Naive thymus-derived CD4-positive, alpha-beta T cell (primary cell): ENCODE measurements at regions not wholly inside any gene's neighbourhood (a gene's known extent, or its start where the extent isn't known, plus 50 kb on each side); places are given as distances from the start of the nearest gene placed in this dataset.

Experiments used
- ATAC-seq: fragments of 150-1000 bp; cut with Tn5 transposase; 2 replicates; pipeline ENCODE4 v1.10.0; 2021; ENCODE audit warnings: mild to moderate bottlenecking, moderate library complexity
- CTCF ChIA-PET: fragments of 350-600 bp; sonication (Branson Sonifier 250); formaldehyde crosslinking; loops from one replicate; lab custom pipeline; 2021; ENCODE audit warnings: antibody characterized with exemption; lab: Charles Lee
- POLR2A ChIA-PET: fragments of 350-600 bp; sonication (Branson Sonifier 250); formaldehyde crosslinking; loops from one replicate; lab custom pipeline; 2021; ENCODE audit warnings: antibody characterized with exemption, inconsistent platforms; lab: Charles Lee
- DNase-seq, 9 donors: peaks; one replicate each; pipeline versions ENCODE4 v3.0.0 to v3.0.0-alpha.2; 2020 to 2022; ENCODE audit warnings: mixed read lengths in 1 of 9
- H3K27ac ChIP-seq: one replicate; pipeline ENCODE4 v1.7.0; 2013; ENCODE audit warnings: mild to moderate bottlenecking, low read depth, low read length, moderate library complexity
- H3K27me3 ChIP-seq, 2 donors: one replicate each; pipeline ENCODE4 v1.7.0; 2013; ENCODE audit warnings: low read length in 2 of 2, mild to moderate bottlenecking in 2 of 2, moderate library complexity in 2 of 2; ENCODE audit not compliant: control insufficient read depth in 2 of 2, insufficient read depth in 2 of 2
- H3K36me3 ChIP-seq, 3 experiments: 1 replicate in 2 of 3; 2 replicates in 1 of 3; pipeline ENCODE4 v1.7.0; 2013; ENCODE audit warnings: low read length in 3 of 3, mild to moderate bottlenecking in 3 of 3, moderate library complexity in 1 of 3; ENCODE audit not compliant: insufficient read depth in 3 of 3, control insufficient read depth in 2 of 3
- H3K4me1 ChIP-seq, 2 donors: one replicate each; pipeline ENCODE4 v1.7.0; 2013; ENCODE audit warnings: low read length in 2 of 2, mild to moderate bottlenecking in 2 of 2, moderate library complexity in 1 of 2; ENCODE audit not compliant: control insufficient read depth in 2 of 2, insufficient read depth in 2 of 2
- H3K4me3 ChIP-seq: 2 replicates; pipeline ENCODE4 v1.7.0; 2013; ENCODE audit warnings: mild to moderate bottlenecking, low read length
- H3K9me3 ChIP-seq, 3 experiments: 1 replicate in 2 of 3; 2 replicates in 1 of 3; pipeline ENCODE4 v1.7.0; 2013; ENCODE audit warnings: low read length in 3 of 3; ENCODE audit not compliant: control insufficient read depth in 2 of 3
- H3K27ac Mint-ChIP-seq, 9 donors: one replicate each; pipeline ENCODE4 v1.8.0; 2020 to 2022; ENCODE audit warnings: mixed read lengths in 9 of 9, mild to moderate bottlenecking in 8 of 9, moderate library complexity in 5 of 9, inconsistent platforms in 2 of 9
- H3K27me3 Mint-ChIP-seq, 5 donors: one replicate each; pipeline ENCODE4 v1.8.0; 2021 to 2022; ENCODE audit warnings: mixed read lengths in 5 of 5, mild to moderate bottlenecking in 1 of 5
- H3K36me3 Mint-ChIP-seq, 5 donors: one replicate each; pipeline ENCODE4 v1.8.0; 2020 to 2022; ENCODE audit warnings: mixed read lengths in 5 of 5, mild to moderate bottlenecking in 3 of 5, inconsistent platforms in 1 of 5
- H3K4me1 Mint-ChIP-seq, 7 donors: one replicate each; pipeline ENCODE4 v1.8.0; 2020 to 2022; ENCODE audit warnings: mixed read lengths in 7 of 7, mild to moderate bottlenecking in 3 of 7, inconsistent platforms in 1 of 7
- H3K4me3 Mint-ChIP-seq, 10 donors: one replicate each; pipeline ENCODE4 v1.8.0; 2020 to 2022; ENCODE audit warnings: mild to moderate bottlenecking in 10 of 10, mixed read lengths in 10 of 10, moderate library complexity in 6 of 10, inconsistent platforms in 2 of 10
- H3K9me3 Mint-ChIP-seq, 11 donors: one replicate each; pipeline ENCODE4 v1.8.0; 2020 to 2022; ENCODE audit warnings: mixed read lengths in 11 of 11, mild to moderate bottlenecking in 4 of 11, inconsistent platforms in 1 of 11, moderate library complexity in 1 of 11
- intact Hi-C, 2 donors: fragments of 100-400 bp; cut with micrococcal nuclease; formaldehyde crosslinking; loops; one replicate each; pipeline ENCODE4 v1.15.1; 2023

DNA sequence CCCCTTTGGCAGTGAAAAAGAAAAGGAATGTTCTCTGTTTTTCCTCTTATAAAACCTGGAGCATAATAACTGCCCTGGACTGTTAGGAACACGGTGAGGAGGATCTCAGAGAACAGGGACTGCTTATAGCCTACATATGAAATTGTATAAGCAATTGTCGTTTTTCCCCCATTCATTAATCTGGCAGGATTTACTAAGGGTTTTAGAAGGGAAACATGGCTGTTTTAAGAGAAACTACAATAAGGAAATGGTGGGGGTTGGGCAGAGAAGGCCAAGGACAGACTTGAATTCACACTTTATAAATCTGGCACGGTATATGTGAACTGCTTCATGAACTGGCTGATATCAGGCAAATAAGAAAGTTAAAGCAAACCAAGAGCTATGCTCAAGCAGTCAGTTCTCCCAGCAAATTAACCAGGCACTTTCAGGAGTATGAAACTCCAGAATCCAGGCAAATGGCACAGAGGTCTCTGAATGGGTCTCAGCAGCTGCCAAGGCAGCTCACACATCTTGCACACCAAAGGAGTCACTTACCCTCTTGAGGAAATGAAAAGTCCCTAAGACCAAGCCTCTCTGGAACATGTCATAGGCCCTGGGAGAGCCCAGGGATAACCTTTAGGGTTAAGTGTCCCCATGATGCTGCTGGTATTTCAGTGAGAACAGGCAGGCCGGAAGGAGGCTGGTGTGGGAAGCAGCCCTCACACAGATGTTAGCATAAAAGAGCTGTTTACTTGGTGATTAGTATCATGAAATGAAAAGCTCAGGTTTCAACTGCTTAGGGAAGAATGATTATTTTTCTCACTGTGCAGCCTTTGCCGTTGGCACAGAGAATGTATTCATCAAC, 260.5 kb upstream of the MARCKS start:
- intact Hi-C loops, result no loop called here
- no peaks in the 10 kb centered on the region for H3K27me3 ChIP-seq

DNA sequence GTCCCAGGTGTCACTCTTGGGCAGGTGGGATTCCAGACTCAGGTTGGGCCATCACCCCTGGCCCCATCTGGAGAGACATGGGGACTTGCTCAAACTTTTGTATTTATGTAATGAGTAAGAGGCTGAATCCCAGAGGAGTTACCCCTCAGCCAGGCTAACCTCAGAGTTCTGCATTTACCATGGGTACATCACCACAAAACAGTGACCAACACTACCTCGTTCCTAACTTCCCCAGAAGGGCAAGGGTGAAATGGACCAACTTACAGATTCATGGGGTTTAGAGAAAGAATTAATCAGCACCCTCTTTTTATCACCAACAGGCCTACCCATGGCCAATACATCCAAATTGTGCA, 259.9 kb upstream of the MARCKS start:
- no peak for ATAC-seq
- no peaks in the 10 kb centered on the region for H3K27me3 ChIP-seq
- no peak overlapping the region for H3K27ac ChIP-seq
- H3K4me1 ChIP-seq, result no peaks in the 10 kb centered on the region
- no peak overlapping the region for H3K4me3 ChIP-seq
- no peaks in the 10 kb centered on the region for H3K36me3 ChIP-seq
- Mint-ChIP-seq H3K9me3 (peaks cover 0 to 4% (median 0%) of the 10 kb centered on the region in 11 donors), H3K27ac (no peak overlapping the region), H3K4me3 (no peak overlapping the region), H3K36me3 (no peaks in the 10 kb centered on the region), H3K4me1 (no peaks in the 10 kb centered on the region), H3K27me3 (no peaks in the 10 kb centered on the region)
- intact Hi-C loops, result no loop called here
- CTCF ChIA-PET, result no interaction called here
- no peaks in the 10 kb centered on the region for H3K9me3 ChIP-seq
- POLR2A ChIA-PET, result no interaction called here
- DNase-seq, result no peak

More for the DNA sequence above, 260.5 kb upstream of the MARCKS start:
- Histone ChIP-seq H3K4me3 (no peak overlapping the region), H3K4me1 (no peaks in the 10 kb centered on the region), H3K36me3 (no peaks in the 10 kb centered on the region), H3K9me3 (no peaks in the 10 kb centered on the region), H3K27ac (no peak overlapping the region)
- Mint-ChIP-seq H3K9me3 (peaks cover 0 to 4% (median 0%) of the 10 kb centered on the region in 11 donors), H3K36me3 (no peaks in the 10 kb centered on the region), H3K4me3 (no peak overlapping the region), H3K27me3 (no peaks in the 10 kb centered on the region), H3K4me1 (no peaks in the 10 kb centered on the region), H3K27ac (no peak overlapping the region)
- POLR2A ChIA-PET, result no interaction called here
- ATAC-seq (no peak), DNase-seq (no peak)
- CTCF ChIA-PET, result no interaction called here

DNA sequence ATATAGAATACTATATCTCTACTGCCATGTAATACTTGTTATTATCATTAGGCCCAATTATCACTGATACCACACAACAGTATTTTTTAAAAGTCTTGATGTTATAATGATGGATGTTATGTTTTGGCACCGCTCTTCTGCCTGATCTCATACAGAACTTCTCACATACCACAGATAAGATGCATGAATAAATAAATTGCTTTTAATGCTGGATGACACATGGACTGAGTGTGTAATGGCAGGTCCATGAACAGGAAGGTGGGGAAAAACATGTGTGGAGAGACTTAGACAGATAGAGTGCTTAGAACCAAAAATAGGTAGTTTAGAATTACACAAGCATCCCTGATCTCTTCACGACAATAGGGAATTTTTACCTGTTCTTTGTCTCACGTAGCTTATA, 258.4 kb upstream of the MARCKS start:
- Mint-ChIP-seq H3K4me3 (no peak overlapping the region), H3K4me1 (no peaks in the 10 kb centered on the region), H3K9me3 (peaks cover 0 to 4% (median 0%) of the 10 kb centered on the region in 11 donors), H3K27me3 (no peaks in the 10 kb centered on the region), H3K36me3 (no peaks in the 10 kb centered on the region), H3K27ac (no peak overlapping the region)
- Histone ChIP-seq H3K4me3 (no peak overlapping the region), H3K27ac (no peak overlapping the region), H3K36me3 (no peaks in the 10 kb centered on the region), H3K27me3 (no peaks in the 10 kb centered on the region), H3K9me3 (no peaks in the 10 kb centered on the region), H3K4me1 (no peaks in the 10 kb centered on the region)
- ATAC-seq (no peak), DNase-seq (no peak)
- CTCF ChIA-PET, result no interaction called here
- POLR2A ChIA-PET, result no interaction called here
- intact Hi-C loops, result no loop called here

DNA sequence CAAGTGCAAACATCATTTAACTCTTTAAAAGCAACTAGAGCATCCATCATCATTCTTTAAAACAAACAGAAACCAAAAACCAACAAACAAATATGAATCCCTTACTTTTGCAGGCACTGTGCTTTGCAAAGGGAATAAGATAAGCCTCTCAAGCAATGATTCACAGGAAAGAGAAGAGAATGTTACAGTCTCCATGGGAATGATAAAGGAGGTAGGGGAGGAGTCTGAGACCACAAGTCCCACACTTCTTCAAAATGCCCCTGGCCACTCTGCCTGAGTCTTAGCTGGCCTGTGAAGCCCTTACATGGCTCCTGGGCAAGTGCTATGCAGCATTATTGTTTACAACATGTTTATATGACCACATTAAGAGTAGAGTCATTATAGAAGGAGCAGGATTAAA, 257.7 kb upstream of the MARCKS start:
- no peak overlapping the region for H3K27ac ChIP-seq
- POLR2A ChIA-PET, result no interaction called here
- no peaks in the 10 kb centered on the region for H3K4me1 ChIP-seq
- ATAC-seq (no peak), DNase-seq (no peak)
- no peaks in the 10 kb centered on the region for H3K36me3 ChIP-seq
- CTCF ChIA-PET, result no interaction called here
- Mint-ChIP-seq H3K9me3 (peaks cover 0 to 4% (median 0%) of the 10 kb centered on the region in 11 donors), H3K27me3 (no peaks in the 10 kb centered on the region), H3K27ac (no peak overlapping the region), H3K4me3 (no peak overlapping the region), H3K36me3 (no peaks in the 10 kb centered on the region), H3K4me1 (no peaks in the 10 kb centered on the region)
- H3K4me3 ChIP-seq, result no peak overlapping the region
- H3K27me3 ChIP-seq, result no peaks in the 10 kb centered on the region
- intact Hi-C loops, result no loop called here
- no peaks in the 10 kb centered on the region for H3K9me3 ChIP-seq

DNA sequence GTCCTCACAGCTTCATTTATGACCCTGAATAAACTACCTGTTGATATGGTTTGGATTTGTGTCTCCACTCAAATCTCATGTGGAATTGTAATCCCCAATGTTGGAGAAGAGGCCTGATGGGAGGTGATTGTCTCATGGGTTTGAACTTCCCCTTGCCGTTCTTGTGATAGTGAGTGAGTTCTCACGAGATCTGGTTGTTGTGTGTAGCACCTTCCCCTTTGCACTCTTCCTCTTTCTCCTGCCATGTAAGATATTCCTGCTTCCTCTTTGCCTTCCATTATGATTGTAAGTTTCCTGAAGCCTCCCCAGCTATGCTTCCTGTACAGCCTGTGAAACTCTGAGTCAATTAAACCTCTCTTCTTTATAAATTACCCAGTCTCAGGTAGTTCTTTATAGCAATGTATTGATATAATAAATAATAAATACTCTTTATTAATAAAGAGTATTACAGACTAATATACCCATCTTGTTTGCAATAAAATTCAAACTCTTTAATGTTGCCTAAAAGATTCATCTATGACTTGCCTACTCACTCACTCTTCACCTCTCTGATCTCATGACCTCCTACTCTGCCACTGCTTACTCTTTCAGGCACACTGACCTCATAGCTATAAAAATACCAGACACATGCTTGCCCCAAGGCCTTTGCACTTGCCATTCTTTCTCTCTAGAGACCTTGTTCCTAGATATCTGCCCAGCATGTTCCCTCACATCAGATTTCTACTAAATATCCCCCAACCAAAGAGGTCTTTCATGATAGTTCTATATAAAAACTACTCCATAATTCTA, 256.4 kb upstream of the MARCKS start:
- Mint-ChIP-seq H3K27ac (no peak overlapping the region), H3K36me3 (no peaks in the 10 kb centered on the region), H3K27me3 (no peaks in the 10 kb centered on the region), H3K9me3 (peaks cover 0 to 7% (median 0%) of the 10 kb centered on the region in 11 donors), H3K4me3 (no peak overlapping the region), H3K4me1 (no peaks in the 10 kb centered on the region)
- Histone ChIP-seq H3K27me3 (no peaks in the 10 kb centered on the region), H3K9me3 (no peaks in the 10 kb centered on the region), H3K27ac (no peak overlapping the region), H3K36me3 (no peaks in the 10 kb centered on the region), H3K4me3 (no peak overlapping the region), H3K4me1 (no peaks in the 10 kb centered on the region)
- intact Hi-C loops, result no loop called here
- no peak for ATAC-seq
- no peak for DNase-seq
- ChIA-PET POLR2A (no interaction called here), CTCF (no interaction called here)

DNA sequence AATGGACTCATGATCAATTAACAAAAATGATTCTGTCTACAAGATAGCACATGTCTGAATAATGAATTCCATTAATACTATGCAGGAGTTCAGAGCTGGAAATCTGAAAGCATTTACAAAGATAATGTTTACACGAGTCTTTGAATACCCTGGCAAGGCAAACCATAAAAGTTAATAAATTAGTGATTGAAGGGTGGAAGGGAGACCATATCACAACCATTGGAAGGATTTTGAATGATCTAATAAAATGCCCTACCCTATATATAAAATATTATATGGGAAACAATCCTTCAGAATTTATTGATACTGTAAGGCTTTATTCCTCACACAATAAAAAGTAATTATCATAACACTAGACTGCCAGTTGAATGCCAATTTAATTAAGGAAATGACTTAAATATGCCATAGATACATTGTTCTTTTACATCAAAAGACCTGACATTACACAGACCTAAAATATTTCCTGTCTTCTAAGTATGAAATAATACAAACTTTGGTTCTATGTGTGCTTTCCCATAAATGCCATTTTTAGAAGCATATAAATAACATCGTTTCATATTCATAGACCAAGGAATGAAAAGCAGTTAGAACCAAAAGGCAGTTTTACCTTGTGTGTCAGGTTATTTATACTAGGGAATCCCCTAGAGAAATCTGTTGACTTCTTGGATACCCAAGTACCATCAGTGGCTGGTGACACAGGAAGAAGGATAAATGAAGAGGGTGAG, 249.2 kb upstream of the MARCKS start:
- Histone ChIP-seq H3K27ac (no peak overlapping the region), H3K4me3 (no peak overlapping the region), H3K27me3 (no peaks in the 10 kb centered on the region), H3K4me1 (no peaks in the 10 kb centered on the region), H3K36me3 (no peaks in the 10 kb centered on the region), H3K9me3 (peaks cover 0 to 1% (median 0%) of the 10 kb centered on the region in 3 experiments)
- Mint-ChIP-seq H3K4me3 (no peak overlapping the region), H3K27ac (no peak overlapping the region), H3K4me1 (peaks cover 0 to 2% (median 0%) of the 10 kb centered on the region in 7 donors), H3K27me3 (peaks cover 0 to 7% (median 0%) of the 10 kb centered on the region in 5 donors), H3K9me3 (peaks cover 0 to 14% (median 2%) of the 10 kb centered on the region in 11 donors), H3K36me3 (no peaks in the 10 kb centered on the region)
- POLR2A ChIA-PET, result no interaction called here
- intact Hi-C loops, result no loop called here
- DNase-seq (no peak), ATAC-seq (no peak)
- CTCF ChIA-PET, result no interaction called here
